Activated CD8-positive, alpha-beta memory T cell treated with anti-CD3 and anti-CD28 coated beads, Interleukin-2, amount 50 U/mL, for 48 hours (primary cell): ENCODE measurements at regions not wholly inside any gene's neighbourhood (a gene's known extent, or its start where the extent isn't known, plus 50 kb on each side); places are given as distances from the start of the nearest gene placed in this dataset.
A peak's percentile ranks its signal among the peaks of the same experiment; 100 is the strongest.
"Not testable (repeated sequence)": the region's sequence is repeated elsewhere in the genome, so short reads cannot be mapped to it uniquely, and the experiment has no call there.

Experiments used
- DNase-seq: peaks from one replicate; pipeline ENCODE4 v3.0.0-alpha.2; 2020

DNA sequence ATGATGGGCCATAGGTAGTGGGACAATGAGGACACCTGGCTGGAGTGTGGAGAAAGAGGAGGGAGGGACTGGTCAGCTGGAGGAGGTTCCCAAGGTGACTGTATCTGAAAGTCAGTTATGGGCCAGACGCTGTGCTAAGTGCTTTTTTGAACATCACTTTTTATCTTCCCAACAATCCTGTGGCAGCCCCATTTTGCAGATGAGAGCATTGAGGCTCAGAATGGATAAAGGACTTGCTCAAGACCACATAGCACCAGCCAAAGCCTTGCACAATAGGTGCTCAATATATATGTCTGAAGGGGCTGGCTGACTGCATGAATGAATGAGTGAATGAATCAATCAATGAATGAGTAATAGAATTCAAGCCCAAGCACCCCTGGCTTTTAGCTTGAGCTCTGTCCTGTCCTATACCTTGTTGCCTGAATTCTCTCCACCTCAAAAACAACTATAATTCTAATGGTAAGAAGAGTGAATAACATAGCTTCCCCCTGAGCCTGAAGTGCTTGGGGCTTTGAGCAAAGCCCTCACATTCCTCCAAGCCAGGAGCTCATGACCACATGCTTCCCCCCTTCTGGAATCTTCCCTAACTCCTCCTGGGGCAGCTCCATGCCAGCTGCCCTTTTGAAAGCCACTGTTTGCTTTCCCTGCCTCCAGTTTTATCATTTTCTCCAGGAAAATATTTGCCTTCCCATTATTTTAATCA lies 150.9 kb downstream of the RPLP1 start:
- DNase-seq, result no peak

DNA sequence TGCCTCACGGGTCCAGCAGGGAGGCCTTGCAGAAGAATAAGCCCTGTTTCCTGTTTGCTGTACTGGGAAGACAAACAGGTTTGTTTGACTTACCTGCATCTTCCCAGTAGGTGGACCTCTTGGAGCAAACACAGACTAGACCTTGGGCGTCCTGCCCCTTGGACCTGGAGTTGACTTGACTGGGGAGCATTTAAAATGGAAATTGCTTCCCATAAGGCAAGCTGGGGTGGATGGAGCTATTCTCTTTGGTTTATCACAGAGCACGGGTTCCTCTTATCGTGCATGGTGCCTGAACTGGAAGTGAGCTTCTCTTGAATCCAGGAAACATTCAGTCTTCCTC lies 151.4 kb downstream of the RPLP1 start:
- DNase-seq, result no peak

DNA sequence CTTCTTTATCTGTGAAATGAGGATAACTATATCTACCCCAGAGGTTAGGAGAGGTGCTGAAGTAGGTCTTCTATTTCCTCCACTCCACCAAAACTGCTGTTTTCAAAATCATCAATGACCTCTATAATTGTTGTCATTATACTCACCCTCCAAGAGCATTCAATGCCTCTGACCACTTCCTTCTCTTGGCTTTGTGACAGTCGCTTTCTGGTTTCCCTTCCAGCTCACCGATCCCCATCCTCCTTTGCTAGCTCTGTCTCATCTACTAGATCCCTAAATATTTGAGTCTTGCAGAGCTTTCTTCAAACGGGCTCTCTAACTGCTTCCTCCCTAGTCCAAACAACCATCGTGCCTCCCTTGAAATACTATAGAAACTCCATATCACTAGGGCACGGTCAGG lies 153.5 kb downstream of the RPLP1 start:
- DNase-seq, result no peak

DNA sequence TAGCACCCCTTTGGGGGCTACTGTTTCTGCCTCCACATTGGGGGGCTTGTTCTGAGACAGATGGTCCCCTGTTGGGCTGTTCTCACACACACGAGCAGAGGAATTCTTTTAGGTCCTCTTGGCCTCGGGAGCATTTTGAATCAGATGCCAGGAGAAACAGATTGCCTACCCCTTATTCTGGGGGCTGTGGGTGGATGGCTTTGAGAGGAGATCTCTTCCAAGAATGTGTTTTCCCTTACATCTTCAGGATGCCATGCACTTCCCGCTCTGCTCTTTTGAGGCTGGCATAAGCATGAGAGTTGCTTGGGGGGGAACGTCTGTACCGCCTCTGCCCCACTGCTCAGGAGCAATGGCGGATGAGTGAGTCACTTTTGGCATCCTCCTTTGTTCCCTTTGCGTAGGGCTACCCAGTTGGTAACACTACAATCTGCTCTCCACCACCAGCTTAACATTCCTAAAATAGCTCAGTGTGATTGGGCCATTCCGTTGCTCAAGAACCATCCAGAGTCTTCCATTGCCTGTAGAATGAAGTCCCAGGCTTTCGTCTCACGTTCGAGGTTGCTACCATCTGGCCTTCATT lies 154.4 kb downstream of the RPLP1 start:
- no peak for DNase-seq

DNA sequence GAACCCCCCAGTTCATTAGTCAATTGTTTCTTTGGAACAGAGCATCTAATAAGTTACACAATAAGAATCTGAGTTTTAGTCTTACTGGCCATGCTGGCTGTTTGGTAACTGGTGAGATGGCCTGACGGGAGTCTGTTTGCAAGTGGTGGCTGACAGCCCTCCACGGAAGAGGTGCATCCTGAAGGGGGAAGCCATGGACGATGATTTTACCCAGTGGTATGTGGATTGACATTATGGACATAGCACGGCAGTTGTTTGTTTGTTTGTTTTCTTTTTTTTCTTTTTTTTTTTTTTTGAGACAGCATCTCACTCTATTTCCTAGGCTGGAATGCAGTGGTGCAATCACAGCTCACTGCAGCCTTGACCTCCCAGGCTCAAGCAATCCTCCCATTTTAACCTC lies 156.0 kb downstream of the RPLP1 start:
- no peak for DNase-seq

DNA sequence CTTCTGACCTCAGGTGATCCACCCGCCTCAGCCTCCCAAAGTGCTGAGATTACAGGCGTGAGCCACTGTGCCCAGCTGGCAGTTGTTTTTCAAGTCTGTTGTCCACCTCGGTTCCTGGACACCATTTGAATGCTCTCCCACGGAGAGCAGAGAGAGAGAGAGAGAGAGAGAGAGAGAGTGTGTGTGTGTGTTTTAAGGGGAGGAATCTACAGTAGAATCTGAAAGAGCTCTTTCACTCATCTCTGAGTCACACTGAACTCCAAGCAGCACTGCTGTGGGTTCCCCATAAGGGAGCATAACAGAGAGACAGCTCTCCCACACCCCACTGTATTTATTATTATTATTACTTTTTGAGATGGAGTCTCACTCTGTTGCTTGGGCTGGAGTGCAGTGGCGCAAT lies 156.6 kb downstream of the RPLP1 start:
- no peak for DNase-seq

DNA sequence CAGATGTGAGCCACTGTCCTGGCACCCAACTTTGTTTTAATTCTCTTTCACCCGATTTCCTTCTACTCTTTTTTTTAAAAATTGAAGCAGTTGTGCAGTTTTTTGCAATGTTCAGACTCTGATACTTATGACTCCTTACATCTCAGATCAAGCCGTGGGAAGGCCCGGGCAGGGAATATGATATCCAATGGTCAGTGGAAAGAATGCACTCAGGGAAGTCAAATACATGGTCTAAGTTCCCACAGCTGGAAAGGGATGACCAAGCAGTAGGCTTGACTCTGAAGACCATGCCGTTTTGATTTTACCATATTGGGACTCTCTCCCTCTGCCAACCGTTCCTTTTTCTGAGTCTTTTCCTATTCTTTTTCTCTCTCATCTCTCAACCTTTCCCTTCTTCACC lies 157.2 kb downstream of the RPLP1 start:
- no peak for DNase-seq

DNA sequence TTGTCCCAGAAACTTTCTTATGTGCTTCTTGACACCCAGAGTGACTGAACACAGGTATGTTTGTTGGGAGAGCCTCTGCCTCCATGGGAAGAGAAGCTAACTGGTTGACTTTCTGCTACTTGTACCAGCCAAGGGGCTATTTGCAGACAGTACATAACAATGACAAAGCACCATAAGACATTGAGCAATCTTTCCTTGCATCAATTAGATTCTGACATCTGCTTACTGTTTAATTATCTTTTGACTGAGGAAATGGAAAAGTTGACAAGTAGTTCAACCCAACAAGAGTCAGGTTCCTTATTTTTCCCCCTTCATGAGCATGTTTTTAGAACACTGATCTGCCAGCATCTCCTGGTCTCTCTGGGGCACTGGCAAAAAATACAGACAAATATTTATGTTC lies 157.7 kb downstream of the RPLP1 start:
- DNase-seq, result no peak

DNA sequence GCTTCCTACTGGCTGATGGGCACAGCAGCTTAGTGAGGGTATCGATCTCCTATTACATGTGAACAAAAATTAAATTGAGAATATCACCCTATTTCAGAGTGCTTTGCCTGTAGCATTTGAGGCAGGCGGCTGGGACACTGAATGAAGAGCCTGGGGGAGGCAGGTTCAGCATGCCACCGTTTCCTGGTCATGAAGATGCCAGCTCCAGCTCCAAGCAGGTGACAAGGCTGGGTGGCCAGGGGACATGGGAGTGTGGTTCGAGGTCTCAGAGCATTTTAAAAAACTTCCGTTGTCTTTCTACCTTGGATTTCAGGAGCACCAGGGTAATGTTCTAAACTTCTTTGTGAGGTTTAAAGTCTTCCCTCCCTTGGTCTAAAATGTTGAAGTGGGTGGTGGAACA lies 158.2 kb downstream of the RPLP1 start:
- DNase-seq, result no peak

DNA sequence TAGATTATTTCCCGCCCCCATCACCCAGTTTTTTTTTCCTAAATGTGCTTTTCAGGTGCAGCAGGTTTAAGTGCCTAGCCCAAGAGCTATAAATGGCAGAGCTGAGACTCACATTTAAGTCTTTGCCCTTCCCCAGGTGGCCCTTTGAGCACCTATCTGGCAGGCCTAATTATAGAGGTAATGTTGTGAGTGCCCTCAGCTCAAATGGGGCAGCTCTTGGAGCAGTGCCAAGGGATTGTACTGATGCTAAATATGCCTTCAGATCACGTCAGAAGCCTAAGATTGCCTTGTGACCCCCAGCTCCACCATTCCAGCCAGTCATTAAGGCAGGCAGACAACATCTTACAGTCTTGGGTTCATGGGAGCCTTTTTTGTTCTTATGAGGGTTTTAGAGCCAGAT lies 159.5 kb downstream of the RPLP1 start:
- no peak for DNase-seq

DNA sequence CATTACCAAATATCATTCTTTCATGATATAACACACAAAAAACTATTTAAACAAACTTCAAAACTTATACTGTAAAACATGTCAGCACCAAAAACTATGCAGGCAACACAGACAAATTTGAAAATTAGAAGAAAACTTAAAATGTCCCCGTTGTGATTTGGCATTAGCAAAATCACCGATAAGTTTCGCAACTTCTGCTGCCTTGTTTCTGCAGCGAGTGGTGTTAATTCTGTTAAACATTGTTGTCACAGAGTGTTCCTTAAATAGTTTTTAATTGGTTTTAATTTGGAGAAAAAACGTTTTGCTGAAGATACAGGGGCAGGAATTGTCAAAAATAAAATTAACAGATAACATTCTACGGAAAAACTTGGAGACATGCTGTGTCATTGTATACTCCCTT lies 160.6 kb downstream of the RPLP1 start:
- no peak for DNase-seq

DNA sequence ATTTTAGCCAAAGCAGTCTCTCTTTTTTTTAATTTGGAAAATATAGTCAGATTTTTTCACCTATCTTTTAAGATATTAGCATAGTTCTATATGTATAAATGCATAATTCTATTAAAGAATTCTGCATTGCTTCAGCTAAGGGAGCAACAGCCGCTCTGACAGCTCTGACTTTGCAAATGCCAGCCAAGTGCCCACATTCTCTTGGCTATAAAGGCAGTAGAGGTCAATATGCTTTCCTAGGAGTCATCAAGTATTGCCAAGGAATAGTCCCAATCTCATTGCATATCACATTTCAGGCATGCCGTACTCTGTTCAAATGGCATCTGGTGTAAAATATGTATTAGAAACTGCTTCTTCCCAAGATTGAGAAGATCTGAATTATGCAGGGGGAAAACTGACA lies 161.4 kb downstream of the RPLP1 start:
- DNase-seq, result no peak

DNA sequence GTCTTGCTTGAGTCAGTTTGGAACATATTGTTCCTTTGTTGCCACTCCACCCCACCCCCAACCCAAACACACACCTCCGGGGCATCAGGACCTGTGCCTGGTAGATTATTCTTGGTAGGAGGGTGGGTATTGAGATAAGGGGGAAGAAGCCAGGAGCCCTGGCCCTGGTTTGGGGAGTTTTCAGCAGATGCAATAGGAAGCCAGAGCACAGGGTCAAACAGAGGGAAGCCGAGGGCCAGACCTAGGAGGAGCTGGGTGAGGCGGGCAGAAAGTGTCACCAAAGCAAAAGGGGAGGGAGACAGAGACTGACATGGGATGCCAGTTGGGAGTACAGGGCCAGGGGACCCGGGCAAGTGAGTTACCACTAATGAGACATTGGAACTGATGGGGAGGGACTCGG lies 163.1 kb downstream of the RPLP1 start:
- no peak for DNase-seq

DNA sequence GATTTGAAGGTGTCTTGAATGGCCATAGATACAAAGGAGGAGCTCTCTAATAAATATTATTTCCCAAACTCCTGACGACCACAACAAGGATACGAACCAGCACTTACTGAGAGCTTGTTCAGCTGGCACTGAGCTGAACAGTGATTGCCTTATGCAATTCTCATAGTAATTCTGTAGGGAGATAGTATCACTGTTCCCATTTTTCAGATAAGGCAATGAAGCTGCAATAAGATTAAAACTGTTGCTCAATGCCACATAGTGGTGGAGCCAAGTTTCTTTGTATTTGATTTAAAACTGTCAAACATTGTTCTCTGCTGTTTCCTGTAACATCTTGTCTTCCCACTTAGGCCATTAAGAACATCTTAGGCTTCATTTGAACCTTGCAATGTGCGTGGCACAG lies 163.9 kb downstream of the RPLP1 start:
- DNase-seq, result no peak

DNA sequence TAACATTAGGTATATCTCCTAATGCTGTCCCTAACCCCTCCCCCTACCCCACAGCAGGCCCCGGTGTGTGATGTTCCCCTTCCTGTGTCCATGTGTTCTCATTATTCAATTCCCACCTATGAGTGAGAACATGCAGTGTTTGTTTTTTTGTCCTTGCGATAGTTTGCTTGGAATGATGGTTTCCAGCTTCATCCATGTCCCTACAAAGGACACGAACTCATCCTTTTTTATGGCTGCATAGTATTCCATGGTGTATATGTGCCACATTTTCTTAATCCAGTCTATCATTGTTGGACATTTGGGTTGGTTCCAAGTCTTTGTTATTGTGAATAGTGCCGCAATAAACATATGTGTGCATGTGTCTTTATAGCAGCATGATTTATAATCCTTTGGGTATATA lies 164.5 kb downstream of the RPLP1 start:
- not testable (repeated sequence) for DNase-seq

DNA sequence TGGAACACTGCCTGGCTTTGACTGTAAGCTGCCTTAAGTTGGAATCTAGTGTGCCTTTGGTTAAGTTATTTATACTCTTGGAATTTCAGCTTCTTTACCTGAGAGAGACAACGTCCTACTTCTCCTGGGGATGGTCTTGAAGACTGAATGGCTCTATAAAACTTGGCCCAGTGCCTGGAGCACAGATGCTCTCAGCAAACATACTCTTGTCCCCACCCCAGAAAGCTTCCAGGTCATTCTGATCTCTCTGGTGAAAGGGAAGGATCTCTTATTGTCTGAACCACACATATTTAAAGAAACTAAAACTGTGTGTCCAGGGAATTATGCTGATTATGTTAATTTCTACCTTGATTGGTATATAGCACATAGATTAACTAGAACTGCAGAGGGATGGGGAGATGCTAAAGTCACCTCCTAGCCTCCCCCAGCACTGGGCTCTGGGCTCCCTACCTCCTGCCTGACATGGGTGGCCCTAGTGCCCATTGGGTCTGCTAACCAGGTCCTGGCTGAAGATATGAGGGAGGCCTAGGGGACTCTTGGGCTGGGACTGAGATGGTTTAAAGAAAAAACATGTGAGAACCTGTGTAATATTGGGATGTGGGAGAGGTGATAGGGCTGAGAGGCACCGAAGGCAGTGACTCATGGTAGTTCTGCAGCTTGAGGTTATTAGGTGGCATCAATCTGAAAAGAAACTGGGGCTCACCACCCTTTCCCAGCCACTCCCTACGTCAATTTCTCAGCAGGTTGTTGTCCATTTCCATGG lies 171.0 kb downstream of the RPLP1 start:
- DNase-seq, result no peak

DNA sequence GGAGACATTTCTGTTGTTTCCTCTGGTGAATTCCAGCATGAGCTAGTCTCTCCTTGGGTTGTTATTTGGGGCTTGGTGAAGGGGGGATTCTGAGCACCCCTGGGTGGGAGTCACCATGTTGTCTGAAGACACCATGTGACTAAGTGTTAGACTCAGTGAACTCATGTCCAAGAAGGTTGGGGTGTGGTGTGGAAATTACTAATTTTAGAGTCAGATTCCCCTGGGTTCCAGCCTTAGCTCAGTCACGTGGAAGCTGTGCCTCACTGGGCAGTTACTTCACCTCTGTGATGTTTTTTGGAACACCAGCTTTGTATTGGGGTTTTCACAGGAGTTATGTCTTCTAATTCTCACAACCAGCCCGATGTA lies 171.5 kb downstream of the RPLP1 start:
- peak; percentile 43 for DNase-seq

DNA sequence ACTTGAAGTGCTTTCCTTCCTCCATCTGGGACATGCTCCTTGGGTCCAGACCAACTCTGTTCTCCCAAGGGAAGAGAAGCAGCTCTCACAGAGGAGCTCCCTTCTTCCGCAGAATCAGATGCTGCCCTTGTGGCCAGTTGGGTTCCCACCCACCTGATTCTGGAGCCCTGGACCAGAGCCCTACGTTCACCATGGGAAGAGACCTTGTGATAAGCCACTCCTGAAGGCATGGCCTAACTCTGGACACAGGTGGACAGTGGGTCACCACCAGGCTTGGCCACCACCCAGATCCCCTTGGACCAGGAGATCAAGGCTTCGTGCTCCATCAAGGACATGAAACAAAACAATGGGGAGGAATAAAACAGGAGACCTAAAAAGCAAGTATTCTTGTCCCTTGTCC lies 172.2 kb downstream of the RPLP1 start:
- peak; percentile 40 for DNase-seq

DNA sequence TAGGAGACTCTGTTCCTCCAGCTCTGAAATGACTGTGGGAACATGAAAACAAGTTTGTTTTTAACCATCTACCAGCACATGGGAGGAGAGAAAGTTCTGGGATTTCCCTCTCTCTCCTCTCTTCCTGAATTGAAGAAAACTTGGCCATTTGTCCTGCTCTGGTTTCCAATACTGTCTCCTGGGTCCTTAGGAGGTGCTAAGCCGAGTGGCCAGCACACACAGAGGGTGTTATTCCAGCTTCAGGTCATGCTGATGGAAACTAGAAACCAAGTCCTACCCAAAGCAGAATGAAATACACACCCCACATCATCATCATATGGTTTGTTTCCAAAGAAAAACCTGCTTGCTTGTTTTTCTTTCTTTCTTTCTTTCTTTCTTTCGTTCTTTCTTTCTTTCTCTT lies 172.7 kb downstream of the RPLP1 start:
- no peak for DNase-seq

DNA sequence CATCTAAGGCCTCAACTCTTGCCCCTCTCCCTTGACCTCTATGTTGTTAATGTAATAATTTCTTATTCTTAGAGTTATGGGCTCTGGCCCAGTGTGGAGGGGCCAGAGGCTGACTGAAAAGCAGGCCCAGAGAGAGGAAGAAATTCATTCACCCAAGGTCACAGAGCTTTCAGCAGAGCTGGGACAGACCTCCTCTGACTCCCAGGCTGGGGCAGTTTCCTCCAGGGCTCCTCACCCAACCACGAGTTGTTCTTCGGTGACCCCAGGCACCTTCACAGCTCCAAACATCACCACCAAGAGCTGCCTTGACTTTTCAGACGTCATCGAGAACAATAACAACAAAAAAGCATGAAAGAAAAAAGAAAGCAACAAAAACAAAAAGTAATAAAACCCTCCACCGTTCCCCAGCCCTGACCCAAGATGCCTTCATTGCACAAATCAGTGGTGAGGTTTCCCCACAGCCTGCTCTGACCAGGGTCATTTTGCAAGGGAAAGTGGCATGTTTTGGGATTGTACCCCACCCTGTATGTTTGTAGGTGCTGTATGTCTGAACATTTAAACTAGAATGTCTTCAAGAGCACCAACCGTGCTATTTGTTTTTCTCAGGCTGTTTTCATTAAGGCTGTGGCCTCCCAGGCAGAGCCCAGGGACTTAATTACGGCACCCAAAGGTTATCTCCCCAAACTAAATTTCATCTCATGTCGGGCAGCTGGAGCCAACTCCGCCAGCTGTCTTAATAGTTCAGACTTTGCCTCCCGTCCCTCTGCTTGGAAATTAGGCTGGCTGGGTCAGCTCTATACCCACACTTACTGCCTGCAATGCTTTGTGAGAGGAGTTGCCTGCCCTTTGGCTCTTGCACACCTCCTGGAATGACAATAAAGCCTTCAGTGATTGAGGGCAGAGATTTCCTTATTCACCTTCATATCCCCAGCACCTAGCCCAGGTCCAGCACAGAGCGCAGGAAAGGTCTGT lies 173.8 kb downstream of the RPLP1 start:
- no peak for DNase-seq

DNA sequence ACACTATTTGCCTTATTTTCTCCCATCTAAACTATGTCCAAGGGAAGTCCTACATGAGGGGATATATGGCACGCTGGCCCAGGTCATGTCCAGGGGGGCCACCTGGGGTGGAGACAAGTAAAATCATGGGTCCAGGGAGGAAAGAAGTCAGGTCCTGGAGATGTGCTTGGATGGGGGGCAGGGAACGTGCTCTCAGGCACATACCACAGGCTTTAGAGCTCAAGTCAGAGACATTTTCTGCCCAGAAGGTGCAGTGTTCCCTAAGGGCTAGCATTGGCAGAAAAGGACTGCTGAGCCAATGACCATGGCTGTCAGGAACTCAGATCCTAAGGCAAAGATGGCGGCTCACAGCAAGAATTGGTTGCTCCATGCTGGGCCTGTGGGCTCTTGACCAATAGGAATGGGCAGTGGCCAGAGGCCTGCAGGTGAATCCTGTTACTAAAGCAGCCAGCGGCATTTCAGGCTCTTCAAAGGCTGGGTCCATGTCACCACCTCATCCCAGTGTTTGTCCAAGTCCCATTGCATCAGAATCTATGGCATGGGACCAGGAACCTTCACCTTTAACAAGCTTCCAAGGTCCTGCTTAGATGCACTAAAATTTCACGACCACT lies 175.0 kb downstream of the RPLP1 start:
- DNase-seq, result no peak

DNA sequence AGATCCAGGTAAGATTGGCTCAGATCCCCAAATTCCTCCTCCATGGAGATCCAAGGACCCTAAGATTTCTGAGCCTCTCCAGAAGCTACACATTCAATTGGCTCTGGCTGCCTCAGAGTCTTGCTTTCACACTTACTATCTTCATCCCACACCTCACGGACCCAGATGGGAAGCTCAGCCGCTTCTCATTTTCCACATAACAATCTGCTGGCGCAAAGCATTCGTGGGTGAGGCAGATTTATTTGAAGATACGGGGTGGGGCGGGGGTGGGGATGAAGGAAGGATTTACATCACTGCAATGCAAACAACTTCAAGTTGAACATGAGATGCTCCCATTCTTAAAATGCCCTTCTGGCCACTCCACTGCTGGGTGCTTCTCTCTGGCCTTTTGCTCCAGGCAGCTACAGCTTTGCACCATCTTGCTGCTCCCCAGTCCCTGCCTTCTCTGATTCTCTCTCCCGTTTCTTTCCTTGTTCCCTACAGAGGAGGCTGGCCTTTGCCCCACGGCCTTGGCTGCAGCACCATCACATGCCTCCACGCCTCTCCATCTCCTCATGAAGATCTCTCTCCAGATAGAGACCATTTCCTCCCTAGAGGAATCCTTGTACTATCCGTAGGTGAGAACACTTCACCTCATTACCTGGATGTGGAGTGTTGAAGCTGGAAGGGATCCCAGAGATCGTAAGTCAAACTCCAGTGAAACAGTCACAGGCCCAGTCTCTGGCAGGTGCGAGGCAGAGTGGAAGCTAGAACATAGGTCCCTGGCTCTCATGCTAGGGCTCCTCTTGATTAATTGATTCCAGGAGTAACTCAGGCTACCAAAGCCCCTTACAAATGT lies 175.9 kb downstream of the RPLP1 start:
- no peak for DNase-seq
